BLaER1 treated with 17β-estradiol and CSF1 and Interleukin-3, amounts not matched to agents 10 nM and 100 nM (cell line): ENCODE measurements at regions not wholly inside any gene's neighbourhood (a gene's known extent, or its start where the extent isn't known, plus 50 kb on each side); places are given as distances from the start of the nearest gene placed in this dataset.
A peak's percentile ranks its signal among the peaks of the same experiment; 100 is the strongest.

Experiments
- H3K27ac ChIP-seq, 11 experiments: shearing (Covaris generic); formaldehyde crosslinking; 2 replicates each; pipeline ENCODE4 v1.8.1; 2022
- H3K27me3 ChIP-seq, 11 experiments: shearing (Covaris generic); formaldehyde crosslinking; 2 replicates each; pipeline ENCODE4 v1.8.1; 2022
- H3K36me3 ChIP-seq, 11 experiments: shearing (Covaris generic); formaldehyde crosslinking; 2 replicates each; pipeline ENCODE4 v1.8.1; 2022
- H3K4me1 ChIP-seq, 10 experiments: shearing (Covaris generic); formaldehyde crosslinking; 2 replicates each; pipeline ENCODE4 v1.8.1; 2022
- H3K4me2 ChIP-seq, 11 experiments: shearing (Covaris generic); formaldehyde crosslinking; 2 replicates each; pipeline ENCODE4 v1.8.1; 2022
- H3K4me3 ChIP-seq, 10 experiments: shearing (Covaris generic); formaldehyde crosslinking; 2 replicates each; pipeline ENCODE4 v1.8.1; 2022
- H3K9ac ChIP-seq, 11 experiments: shearing (Covaris generic); formaldehyde crosslinking; 2 replicates each; pipeline ENCODE4 v1.8.1; 2022
- H3K9me3 ChIP-seq, 11 experiments: shearing (Covaris generic); formaldehyde crosslinking; replicated peaks in 1 of 11; 2 replicates each; pipeline ENCODE4 v1.8.1; 2022
- H4K20me1 ChIP-seq, 11 experiments: shearing (Covaris generic); formaldehyde crosslinking; 2 replicates each; pipeline ENCODE4 v1.8.1; 2022
- Cebpa-rat ChIP-seq, 11 experiments: shearing (Covaris generic); IDR thresholded peaks; 2 replicates each; pipeline ENCODE4 v1.8.1; 2022

- H4K20me1 ChIP-seq = no peaks in the 10 kb centered on the region
- peaks cover 0 to 42% (median 8%) of the 10 kb centered on the region in 10 experiments; a peak in 12 of 20 replicates for H3K4me1 ChIP-seq
- TF ChIP-seq Cebpa-rat (IDR thresholded peaks at IDR 0.05) = no peak
- H3K27me3 ChIP-seq = no peaks in the 10 kb centered on the region
- no peak overlapping the region for H3K4me2 ChIP-seq
- H3K9ac ChIP-seq = no peak overlapping the region
- no peak overlapping the region for H3K27ac ChIP-seq
- H3K9me3 ChIP-seq = no peaks in the 10 kb centered on the region
- no peak overlapping the region for H3K4me3 ChIP-seq
- H3K36me3 ChIP-seq = no peaks in the 10 kb centered on the region
These were observed 177.1 kb upstream of the TET2 start for GRCh38 chr4:104969394-104970082.

- peaks cover 0 to 34% (median 8%) of the 10 kb centered on the region in 10 experiments; a peak in 14 of 20 replicates for H3K4me1 ChIP-seq
- H3K9ac ChIP-seq = no peak overlapping the region
- no peaks in the 10 kb centered on the region for H3K9me3 ChIP-seq
- H3K27ac ChIP-seq = no peak overlapping the region
- no peaks in the 10 kb centered on the region for H3K36me3 ChIP-seq
- no peak for TF ChIP-seq Cebpa-rat (IDR thresholded peaks at IDR 0.05)
- H3K4me2 ChIP-seq = no peak overlapping the region
- H3K27me3 ChIP-seq = no peaks in the 10 kb centered on the region
- H4K20me1 ChIP-seq = no peaks in the 10 kb centered on the region
- H3K4me3 ChIP-seq = no peak overlapping the region
These were observed 175.2 kb upstream of the TET2 start for GRCh38 chr4:104971462-104971861.

- no peaks in the 10 kb centered on the region for H3K36me3 ChIP-seq
- H3K27ac ChIP-seq = no peak overlapping the region
- no peak for TF ChIP-seq Cebpa-rat (IDR thresholded peaks at IDR 0.05)
- H3K9me3 ChIP-seq = peaks cover 0 to 2% (median 0%) of the 10 kb centered on the region in 11 experiments; a peak in 1 of 22 replicates
- H3K27me3 ChIP-seq = no peaks in the 10 kb centered on the region
- no peak overlapping the region for H3K9ac ChIP-seq
- H3K4me2 ChIP-seq = peak overlapping the region in 2 of 11 experiments; percentile 5 to 23; a peak in 4 of 22 replicates
- H3K4me3 ChIP-seq = no peak overlapping the region
- H3K4me1 ChIP-seq = peaks cover 0 to 38% (median 6%) of the 10 kb centered on the region in 10 experiments; a peak in 10 of 20 replicates
- H4K20me1 ChIP-seq = no peaks in the 10 kb centered on the region
These were observed 173.0 kb upstream of the TET2 start for GRCh38 chr4:104973708-104974107.

DNA sequence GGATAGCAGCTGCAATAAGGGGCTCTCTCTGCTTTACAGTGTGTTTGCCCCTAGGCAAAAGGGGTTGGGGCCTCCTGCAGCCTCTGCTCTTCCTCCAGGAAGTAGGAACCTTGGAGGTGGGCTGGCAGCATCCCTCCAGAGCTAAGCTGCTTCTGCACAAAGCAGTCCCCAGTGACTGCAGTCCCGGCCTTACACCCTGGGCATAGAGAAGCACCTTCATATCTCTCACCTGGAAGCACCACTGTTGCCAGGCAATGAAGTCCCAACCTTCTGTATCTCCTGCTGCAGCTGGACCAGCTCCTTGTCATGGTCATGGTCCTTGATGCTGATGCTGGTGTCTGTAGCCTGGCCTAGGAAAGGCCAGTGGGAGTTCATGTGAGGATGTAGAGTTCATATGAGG lies 171.1 kb upstream of the TET2 start:
- H3K9me3 ChIP-seq = peaks cover 0 to 20% (median 12%) of the 10 kb centered on the region in 11 experiments; a peak in 10 of 22 replicates
- no peak overlapping the region for H3K4me3 ChIP-seq
- H3K4me1 ChIP-seq = peaks cover 0 to 43% (median 6%) of the 10 kb centered on the region in 10 experiments; a peak in 10 of 20 replicates
- H3K27me3 ChIP-seq = no peaks in the 10 kb centered on the region
- no peaks in the 10 kb centered on the region for H4K20me1 ChIP-seq
- no peaks in the 10 kb centered on the region for H3K36me3 ChIP-seq
- no peak for TF ChIP-seq Cebpa-rat (IDR thresholded peaks at IDR 0.05)
- no peak overlapping the region for H3K9ac ChIP-seq
- H3K27ac ChIP-seq = no peak overlapping the region
- H3K4me2 ChIP-seq = peak overlapping the region in 5 of 11 experiments; percentile 5 to 65 (median 36); a peak in 6 of 22 replicates

- peak overlapping the region in 3 of 11 experiments; percentile 5 to 65 (median 45); a peak in 6 of 22 replicates for H3K4me2 ChIP-seq
- no peak overlapping the region for H3K27ac ChIP-seq
- peaks cover 0 to 20% (median 12%) of the 10 kb centered on the region in 11 experiments; a peak in 10 of 22 replicates for H3K9me3 ChIP-seq
- H3K9ac ChIP-seq = no peak overlapping the region
- H3K36me3 ChIP-seq = no peaks in the 10 kb centered on the region
- H3K4me1 ChIP-seq = peaks cover 0 to 43% (median 6%) of the 10 kb centered on the region in 10 experiments; a peak in 10 of 20 replicates
- no peak overlapping the region for H3K4me3 ChIP-seq
- TF ChIP-seq Cebpa-rat (IDR thresholded peaks at IDR 0.05) = no peak
- H4K20me1 ChIP-seq = no peaks in the 10 kb centered on the region
- no peaks in the 10 kb centered on the region for H3K27me3 ChIP-seq
These were observed 170.4 kb upstream of the TET2 start for GRCh38 chr4:104976262-104976661.

DNA sequence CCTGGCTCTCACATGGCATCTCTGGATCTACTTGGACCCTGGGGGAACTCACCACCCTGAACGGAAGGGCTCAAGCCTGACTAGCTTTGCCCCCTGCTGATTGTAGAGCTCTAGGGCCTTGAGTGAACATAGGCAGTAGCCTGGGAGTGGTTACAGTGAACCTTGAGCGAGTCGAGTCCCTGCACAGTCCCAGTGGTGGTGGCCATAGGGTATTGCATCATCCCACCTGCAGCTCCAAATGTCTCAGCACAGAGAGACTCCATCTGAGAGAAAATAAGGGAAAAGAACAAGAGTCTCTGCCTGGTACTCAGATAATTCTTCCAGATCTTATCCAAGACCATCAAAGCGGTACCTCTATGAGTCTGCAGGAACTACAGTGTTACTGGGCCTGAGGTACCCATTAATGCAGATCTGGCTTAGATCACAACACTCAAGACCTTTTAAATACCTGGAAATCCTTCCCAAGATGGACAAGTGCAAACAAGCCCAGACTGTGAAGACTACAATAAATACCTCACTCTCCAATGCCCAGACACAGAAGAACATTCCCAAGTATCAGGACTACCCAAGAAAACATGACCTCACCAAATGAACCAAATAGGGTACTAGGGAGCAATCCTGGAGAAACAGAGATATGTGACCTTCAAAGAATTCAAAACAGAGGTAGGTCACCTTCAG lies 167.5 kb upstream of the TET2 start:
- Histone ChIP-seq H3K27me3 (no peaks in the 10 kb centered on the region), H3K4me3 (no peak overlapping the region), H3K27ac (no peak overlapping the region), H3K4me2 (peak overlapping the region in 2 of 11 experiments; percentile 28 to 48; a peak in 4 of 22 replicates), H3K9ac (no peak overlapping the region), H3K4me1 (peaks cover 0 to 40% (median 4%) of the 10 kb centered on the region in 10 experiments; a peak in 8 of 20 replicates), H4K20me1 (no peaks in the 10 kb centered on the region), H3K36me3 (no peaks in the 10 kb centered on the region), H3K9me3 (peaks cover 0 to 20% (median 12%) of the 10 kb centered on the region in 11 experiments; a peak in 10 of 22 replicates)
- TF ChIP-seq Cebpa-rat (IDR thresholded peaks at IDR 0.05) = peak in 2 of 11 experiments; percentile 12 to 46; a peak in 3 of 22 replicates

DNA sequence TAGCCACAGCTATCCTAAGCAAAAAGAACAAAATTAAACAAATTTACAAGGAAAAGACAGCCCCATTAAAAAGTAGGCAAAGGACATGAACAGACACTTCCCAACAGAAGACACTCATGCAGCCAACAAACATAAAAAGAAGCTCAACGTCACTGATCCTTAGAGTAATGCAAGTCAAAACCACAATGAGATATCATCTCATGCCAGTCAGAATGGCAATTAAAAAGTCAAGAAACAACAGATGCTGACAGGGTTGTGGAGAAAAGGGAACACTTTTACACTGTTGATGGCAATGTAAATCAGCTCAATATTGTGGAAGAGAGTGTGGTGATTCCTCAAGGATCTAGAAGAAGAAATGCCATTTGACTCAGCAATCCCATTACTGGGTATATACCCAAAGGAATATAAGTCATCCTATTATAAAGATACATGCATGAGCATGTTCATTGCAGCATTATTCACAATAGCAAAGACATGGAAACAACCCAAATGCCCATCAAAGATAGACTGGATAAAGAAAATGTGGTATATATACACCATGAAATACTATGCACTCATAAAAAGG lies 163.0 kb upstream of the TET2 start:
- Histone ChIP-seq H3K27ac (no peak overlapping the region), H3K4me2 (peak overlapping the region in 1 of 11 experiments; percentile 6; a peak in 1 of 22 replicates)

DNA sequence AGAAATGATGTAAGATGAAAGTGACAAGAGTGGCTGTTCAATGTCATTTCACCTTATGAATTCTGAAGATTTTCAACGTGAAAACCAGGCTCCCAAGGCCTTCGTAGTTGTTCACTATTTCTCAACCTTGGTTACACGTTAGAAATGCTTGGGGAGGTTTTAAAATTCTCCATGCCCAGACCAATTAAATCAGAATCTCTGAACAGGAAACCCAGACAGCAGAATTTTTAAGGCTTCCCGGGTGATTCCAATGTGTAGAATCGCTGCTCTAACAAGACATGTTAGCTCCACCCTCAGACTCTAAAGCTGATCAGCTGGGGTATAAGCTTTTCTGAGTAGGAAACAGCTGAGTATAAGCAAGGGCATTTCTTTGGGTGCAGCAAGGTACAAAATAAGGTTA lies 160.4 kb upstream of the TET2 start:
- Histone ChIP-seq H3K4me1 (peaks cover 0 to 37% (median 2%) of the 10 kb centered on the region in 10 experiments; a peak in 8 of 20 replicates), H3K4me3 (no peak overlapping the region), H3K27me3 (no peaks in the 10 kb centered on the region), H3K27ac (no peak overlapping the region), H3K9ac (no peak overlapping the region), H3K4me2 (no peak overlapping the region), H3K9me3 (no peaks in the 10 kb centered on the region), H4K20me1 (no peaks in the 10 kb centered on the region), H3K36me3 (no peaks in the 10 kb centered on the region)
- no peak for TF ChIP-seq Cebpa-rat (IDR thresholded peaks at IDR 0.05)

More for the DNA sequence above, 163.0 kb upstream of the TET2 start:
- Histone ChIP-seq H3K4me1 (peaks cover 0 to 28% (median 0%) of the 10 kb centered on the region in 10 experiments; a peak in 4 of 20 replicates), H3K9me3 (peaks cover 0 to 18% (median 10%) of the 10 kb centered on the region in 11 experiments; a peak in 10 of 22 replicates), H3K9ac (no peak overlapping the region), H4K20me1 (no peaks in the 10 kb centered on the region), H3K27me3 (no peaks in the 10 kb centered on the region), H3K4me3 (no peak overlapping the region), H3K36me3 (no peaks in the 10 kb centered on the region)
- no peak for TF ChIP-seq Cebpa-rat (IDR thresholded peaks at IDR 0.05)

- Histone ChIP-seq H3K9me3 (peaks cover 4 to 26% (median 12%) of the 10 kb centered on the region in 11 experiments; a peak in 15 of 22 replicates), H3K27ac (no peak overlapping the region), H3K36me3 (no peaks in the 10 kb centered on the region), H3K27me3 (no peaks in the 10 kb centered on the region), H3K4me3 (no peak overlapping the region), H4K20me1 (no peaks in the 10 kb centered on the region), H3K9ac (no peak overlapping the region), H3K4me1 (peaks cover 0 to 46% (median 2%) of the 10 kb centered on the region in 10 experiments; a peak in 8 of 20 replicates), H3K4me2 (no peak overlapping the region)
- TF ChIP-seq Cebpa-rat (IDR thresholded peaks at IDR 0.05) = no peak
These were observed 157.3 kb upstream of the TET2 start for GRCh38 chr4:104989371-104989770.
